ENCODE measurements at regions not wholly inside any gene's neighbourhood (a gene's known extent, or its start where the extent isn't known, plus 50 kb on each side); places are given as distances from the start of the nearest gene placed in this dataset.

- no peak for DNase-seq
Measured at GRCh38 chr18:38368886-38369285, 803.3 kb upstream of the CELF4 start.

GRCh38 chr18:38368246-38368645 lies 802.6 kb upstream of the CELF4 start:
- DNase-seq = no peak

DNA sequence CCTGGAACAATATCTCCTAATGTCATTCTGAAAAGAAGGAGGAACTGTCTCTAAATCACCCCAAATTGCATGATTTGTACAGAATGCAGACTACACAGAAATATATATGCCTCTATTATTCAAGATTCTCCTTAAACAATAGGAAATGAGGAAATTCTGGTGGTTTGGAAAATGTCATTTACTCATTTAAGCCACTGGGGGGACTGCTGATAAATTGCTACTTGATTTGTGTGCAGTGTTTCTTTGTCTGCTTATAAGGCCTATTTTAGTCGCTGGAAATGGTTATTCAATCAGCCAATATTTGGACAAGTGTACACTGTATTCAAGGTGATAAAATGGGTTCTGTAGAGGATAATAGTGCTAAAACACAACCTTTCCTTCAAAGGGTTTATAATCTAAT lies 801.9 kb upstream of the CELF4 start:
- no peak for DNase-seq

GRCh38 chr18:38362286-38362792 lies 796.7 kb upstream of the CELF4 start:
- peak in 1 of 2 experiments; percentile 8 for DNase-seq

DNA sequence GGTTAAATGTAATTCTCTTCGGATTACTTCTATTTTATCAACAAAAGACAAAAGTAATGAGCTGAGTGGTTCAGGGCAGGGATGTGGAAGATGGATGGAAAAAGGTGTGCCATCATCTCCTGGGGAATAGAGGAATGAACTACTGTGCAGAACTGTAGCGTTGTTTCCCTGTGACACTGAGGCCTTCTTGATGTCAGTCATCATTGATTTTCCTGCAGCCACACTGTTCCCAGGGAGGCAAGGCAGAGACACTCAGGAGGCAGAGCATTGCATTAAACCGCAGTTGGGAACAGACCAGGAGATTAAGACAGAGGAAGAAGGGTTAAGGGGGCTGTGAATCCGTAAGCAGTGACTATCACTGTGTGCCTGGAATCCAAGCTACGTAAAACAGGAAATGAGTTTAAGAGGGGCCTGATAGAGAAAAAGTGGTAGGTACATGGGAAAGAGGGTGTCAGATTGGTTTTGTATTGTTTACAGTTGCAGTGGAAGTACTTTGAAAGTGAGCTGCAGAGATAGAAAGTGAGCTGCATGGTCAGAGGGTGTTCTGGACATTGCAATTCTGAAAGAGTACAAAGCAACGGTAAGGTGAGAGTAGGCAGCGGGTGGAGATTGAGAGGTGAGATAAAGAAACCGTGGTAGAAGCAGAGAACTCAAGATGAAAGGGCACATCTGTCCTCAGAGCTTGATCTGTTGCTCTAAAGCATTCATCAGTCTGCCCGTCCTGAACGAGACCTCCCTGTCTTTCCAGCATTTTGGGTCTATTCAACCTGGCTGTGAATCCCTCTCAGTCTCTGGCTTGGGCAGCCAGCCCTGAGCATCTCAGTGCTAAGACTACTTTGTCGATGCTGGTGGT lies 793.4 kb upstream of the CELF4 start:
- no peak for DNase-seq

DNA sequence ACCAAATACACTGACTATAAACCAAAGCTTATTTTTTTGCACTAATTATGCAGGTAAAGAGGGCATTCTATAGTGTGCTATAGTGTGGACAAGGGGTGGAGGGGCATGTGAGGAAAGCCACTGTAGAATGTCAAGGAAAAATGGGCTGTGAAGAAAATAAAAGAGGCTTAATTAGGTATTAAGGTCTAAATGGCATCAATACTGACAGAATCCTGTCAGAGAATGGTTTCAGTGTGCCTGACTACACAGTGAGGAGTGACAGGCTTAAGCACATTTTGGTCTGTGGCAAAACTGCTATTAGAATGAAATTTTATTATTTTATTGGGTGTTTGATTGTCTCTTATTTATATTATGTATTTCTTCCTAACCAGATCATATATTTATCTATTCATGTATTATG lies 787.6 kb upstream of the CELF4 start:
- DNase-seq = no peak

DNA sequence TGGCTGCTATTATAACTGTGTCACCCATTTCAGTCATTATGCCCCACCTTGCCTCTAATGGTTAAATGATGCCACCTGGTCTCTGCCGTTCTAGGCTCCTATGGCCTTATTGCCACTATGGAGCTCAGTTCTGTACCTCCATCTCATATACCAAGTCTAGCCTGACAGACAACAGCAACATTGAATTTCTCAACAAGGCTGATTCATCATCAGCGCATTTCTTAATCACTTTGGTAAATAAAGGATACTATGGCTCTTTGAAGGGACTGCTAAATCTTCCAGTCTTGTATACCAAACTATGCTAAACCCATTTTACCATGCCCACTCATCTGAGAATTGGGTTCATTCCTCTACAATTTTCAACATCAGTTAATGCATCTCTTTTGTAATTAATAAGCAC lies 784.5 kb upstream of the CELF4 start:
- DNase-seq = no peak

DNA sequence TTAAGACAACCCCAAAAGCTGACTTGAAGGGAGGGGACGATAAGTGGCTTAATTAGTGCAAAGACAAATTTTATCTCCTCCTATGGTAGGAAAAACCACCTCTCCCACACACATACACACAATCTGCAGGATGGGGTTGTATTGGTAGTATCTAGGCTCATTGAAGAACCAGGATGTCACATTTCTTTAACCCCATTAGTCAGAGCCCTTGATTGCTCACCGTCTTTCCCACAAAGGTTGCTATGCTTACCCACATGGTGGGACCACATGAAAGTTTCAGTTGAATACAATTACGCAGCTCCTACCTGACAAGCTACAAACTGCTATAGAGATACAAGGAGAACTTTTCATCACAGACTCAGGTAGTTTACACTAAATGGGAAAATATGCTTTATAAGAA lies 765.0 kb upstream of the CELF4 start:
- no peak for DNase-seq

GRCh38 chr18:38329145-38329544 lies 763.5 kb upstream of the CELF4 start:
- no peak for DNase-seq

GRCh38 chr18:38322206-38322605 lies 756.6 kb upstream of the CELF4 start:
- no peak for DNase-seq

- DNase-seq = no peak
Measured at GRCh38 chr18:38321262-38321661, 755.7 kb upstream of the CELF4 start.

- DNase-seq = no peak
Measured at GRCh38 chr18:38318416-38318815, 752.8 kb upstream of the CELF4 start.

DNA sequence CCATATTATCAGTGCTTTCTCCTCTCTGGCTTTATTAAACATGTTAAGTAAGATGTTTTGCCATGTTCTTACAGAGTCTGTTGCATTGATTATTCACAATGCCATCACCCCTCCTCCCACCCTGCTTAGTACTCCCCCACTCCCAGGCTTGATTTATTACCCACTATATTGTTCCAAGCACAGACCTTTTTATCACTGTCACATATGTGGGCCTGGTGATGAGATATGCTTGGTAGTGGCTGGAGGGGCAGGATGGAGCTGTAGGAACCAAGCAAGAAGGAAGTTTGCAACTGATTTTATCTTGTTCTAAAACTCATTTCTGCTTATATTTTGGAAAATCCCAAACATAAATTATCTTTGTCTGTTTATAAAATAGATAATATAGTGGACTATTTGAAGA lies 748.2 kb upstream of the CELF4 start:
- DNase-seq = no peak

GRCh38 chr18:38312532-38312931 lies 746.9 kb upstream of the CELF4 start:
- DNase-seq = no peak

- no peak for DNase-seq
Measured at GRCh38 chr18:38310936-38311335, 745.3 kb upstream of the CELF4 start.

DNA sequence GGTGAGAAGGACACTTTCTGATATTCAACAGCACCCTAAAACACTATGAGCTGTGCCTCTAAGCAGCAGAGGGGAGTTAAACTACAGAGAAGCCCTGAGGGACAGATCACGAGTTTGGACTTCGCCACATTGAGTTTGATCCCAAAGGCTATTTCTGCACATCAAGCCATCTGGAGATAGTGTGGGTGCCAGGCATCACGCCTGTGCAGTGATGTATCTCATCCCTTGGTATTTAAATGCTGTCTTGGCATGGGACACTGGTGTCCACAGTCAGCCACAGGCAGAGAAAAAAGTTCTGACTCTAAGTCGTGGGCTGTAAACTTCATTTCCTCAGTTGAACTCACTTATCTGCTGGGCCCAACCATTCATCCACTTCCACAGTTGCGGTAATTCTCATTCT lies 742.3 kb upstream of the CELF4 start:
- no peak for DNase-seq

DNA sequence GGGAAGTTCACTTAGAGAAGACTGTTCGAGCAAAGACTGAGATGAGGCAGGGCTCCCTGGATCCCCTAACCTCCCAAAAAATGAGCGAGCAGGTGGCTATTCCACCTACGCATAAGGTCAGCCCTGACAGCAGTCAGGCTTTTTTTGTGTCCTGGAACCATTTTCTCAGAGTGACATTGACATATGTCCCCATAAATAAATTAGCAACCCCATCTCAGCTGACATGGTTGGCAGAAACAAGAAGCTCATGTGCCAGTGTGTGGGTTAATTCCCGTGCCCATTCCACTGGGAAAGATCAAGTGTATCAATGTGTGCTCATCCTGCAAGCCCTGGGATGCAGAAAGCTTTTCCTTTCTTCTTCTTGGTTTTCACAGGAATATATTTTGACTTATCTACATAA lies 740.4 kb upstream of the CELF4 start:
- DNase-seq = no peak

DNA sequence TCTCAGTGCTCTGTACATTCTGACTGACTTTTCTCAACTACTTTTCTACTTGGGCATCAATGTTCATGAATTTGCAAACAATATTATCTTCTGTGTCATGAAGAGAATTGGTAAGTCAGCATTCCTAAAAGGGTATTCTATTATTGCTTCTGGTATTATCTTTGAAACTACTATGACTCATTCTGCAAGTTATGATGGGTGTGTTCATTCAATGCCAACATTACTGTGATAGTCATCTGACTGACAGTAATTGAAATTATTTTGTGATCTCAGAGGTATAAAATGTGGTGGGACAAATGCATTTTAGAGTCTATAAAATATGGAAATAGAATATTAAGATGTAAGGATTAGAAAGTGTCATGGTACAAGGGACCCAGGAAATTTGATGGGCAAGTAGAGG lies 736.0 kb upstream of the CELF4 start:
- DNase-seq = no peak

DNA sequence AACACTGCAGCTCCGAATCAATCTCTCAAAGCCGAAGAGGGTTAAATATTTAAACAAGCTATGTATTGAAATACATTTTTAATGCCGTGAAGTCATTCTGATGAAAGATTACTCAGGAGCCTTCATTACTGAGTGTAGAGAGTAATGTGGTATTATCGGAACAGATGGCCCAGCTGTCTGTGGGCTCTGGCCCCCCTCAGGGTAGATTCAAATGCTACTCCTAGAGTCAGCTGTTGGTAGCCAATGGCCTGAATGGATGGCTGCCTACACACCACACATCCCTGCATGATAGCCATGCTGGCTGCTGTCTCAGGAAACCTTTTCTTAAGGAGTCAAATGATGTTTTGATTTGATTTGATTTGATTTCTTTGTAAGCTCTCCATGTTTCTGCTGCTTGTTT lies 732.3 kb upstream of the CELF4 start:
- DNase-seq = no peak

GRCh38 chr18:38290229-38290628 lies 724.6 kb upstream of the CELF4 start:
- no peak for DNase-seq

DNA sequence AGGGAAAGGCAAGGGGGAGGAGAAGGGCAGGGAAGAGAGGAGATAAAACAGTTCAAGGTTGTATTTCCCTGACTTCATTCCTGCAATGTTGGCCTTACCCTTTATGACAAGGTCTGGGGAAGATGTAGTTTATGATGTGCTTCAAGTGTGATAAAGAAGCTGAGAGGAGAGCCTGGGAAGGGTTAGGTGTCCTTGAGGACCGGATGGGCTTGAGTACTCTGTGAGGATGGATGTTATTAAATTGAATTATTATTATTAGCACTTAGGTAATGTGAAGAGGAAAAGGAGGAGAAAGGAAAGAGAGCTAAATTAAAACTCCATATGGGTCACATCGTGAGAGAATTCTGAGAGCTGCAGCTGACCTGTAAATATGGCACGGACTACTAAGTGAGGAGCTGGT lies 719.4 kb upstream of the CELF4 start:
- no peak for DNase-seq

- no peak for DNase-seq
Measured at GRCh38 chr18:38263066-38263465, 697.5 kb upstream of the CELF4 start.

- DNase-seq = no peak
Measured at GRCh38 chr18:38262661-38263060, 697.1 kb upstream of the CELF4 start.

- no peak for DNase-seq
Measured at GRCh38 chr18:38257661-38258060, 692.1 kb upstream of the CELF4 start.

DNA sequence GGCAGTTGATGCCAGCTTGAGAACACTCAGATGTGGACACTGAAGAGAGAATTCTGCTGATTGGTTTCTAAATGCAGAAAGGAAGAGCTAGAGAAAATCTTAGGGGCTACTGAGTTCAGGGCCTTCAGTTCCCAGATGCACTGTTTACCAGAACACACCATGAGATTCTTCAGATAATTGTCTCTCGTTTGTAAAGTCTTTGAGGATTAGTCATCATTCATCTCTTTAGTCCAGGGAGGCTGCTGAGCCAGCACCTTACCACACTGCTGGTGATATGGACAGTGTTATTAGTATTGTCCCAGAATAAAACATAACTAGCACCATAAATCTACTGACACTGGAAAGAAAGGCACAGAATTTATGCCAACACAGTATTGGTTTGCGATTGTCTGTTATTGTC lies 690.8 kb upstream of the CELF4 start:
- no peak for DNase-seq

Measured in NCI-H187 (cell line).